WERI-Rb-1 (cell line): ENCODE measurements at regions not wholly inside any gene's neighbourhood (a gene's known extent, or its start where the extent isn't known, plus 50 kb on each side); places are given as distances from the start of the nearest gene placed in this dataset.

ENCODE experiments used
- DNase-seq: peaks from one replicate; pipeline ENCODE4 v3.0.0-alpha.2; 2020
- H3K27ac ChIP-seq: fragments of 250-450 bp; sonication (Bioruptor Pico); 2 replicates; pipeline ENCODE4 v1.5.1; 2020; ENCODE audit warnings: mild to moderate bottlenecking, moderate library complexity
- H3K27me3 ChIP-seq: fragments of 250-450 bp; sonication (Bioruptor Pico); 2 replicates; pipeline ENCODE4 v1.5.1; 2021; ENCODE audit warnings: mild to moderate bottlenecking, low read depth, moderate library complexity; ENCODE audit not compliant: insufficient read depth, severe bottlenecking
- H3K36me3 ChIP-seq: fragments of 250-450 bp; sonication (Bioruptor Pico); 2 replicates; pipeline ENCODE4 v1.5.1; 2020; ENCODE audit warnings: mild to moderate bottlenecking, moderate library complexity
- H3K4me3 ChIP-seq: 2 replicates; pipeline ENCODE4 v1.5.1; 2011; ENCODE audit warnings: low read depth, mild to moderate bottlenecking, control low read depth, low read length
- H3K9me3 ChIP-seq: fragments of 250-450 bp; sonication (Bioruptor Pico); 2 replicates; pipeline ENCODE4 v1.5.1; 2021; ENCODE audit warnings: mild to moderate bottlenecking, moderate library complexity; ENCODE audit not compliant: severe bottlenecking
- TF ChIP-seq, protein P1 (sequence below): IDR thresholded peaks from 2 replicates; pipeline ENCODE4 v1.5.1; 2011; ENCODE audit warnings: low read depth, mild to moderate bottlenecking, control low read depth, inconsistent platforms, low read length

DNA sequence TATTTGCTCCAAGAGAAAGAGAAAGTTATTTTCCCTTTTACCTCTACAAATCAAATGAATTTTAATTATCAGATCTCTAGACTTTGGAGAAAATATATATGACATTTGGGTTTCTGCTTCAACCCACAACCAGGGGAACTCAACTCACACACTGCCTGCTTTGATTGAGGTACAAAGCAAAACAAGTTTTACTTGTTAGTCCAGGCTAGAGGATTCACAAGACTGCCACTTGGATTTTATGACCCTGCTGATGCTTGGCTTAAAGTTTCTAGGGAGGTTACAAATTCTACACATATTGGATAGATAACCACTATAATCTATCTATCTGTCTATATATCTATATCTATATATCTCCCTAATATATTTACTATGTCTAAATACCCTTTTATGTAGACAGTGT lies 467.3 kb upstream of the RGS18 start:
- TF ChIP-seq, protein P1, sequence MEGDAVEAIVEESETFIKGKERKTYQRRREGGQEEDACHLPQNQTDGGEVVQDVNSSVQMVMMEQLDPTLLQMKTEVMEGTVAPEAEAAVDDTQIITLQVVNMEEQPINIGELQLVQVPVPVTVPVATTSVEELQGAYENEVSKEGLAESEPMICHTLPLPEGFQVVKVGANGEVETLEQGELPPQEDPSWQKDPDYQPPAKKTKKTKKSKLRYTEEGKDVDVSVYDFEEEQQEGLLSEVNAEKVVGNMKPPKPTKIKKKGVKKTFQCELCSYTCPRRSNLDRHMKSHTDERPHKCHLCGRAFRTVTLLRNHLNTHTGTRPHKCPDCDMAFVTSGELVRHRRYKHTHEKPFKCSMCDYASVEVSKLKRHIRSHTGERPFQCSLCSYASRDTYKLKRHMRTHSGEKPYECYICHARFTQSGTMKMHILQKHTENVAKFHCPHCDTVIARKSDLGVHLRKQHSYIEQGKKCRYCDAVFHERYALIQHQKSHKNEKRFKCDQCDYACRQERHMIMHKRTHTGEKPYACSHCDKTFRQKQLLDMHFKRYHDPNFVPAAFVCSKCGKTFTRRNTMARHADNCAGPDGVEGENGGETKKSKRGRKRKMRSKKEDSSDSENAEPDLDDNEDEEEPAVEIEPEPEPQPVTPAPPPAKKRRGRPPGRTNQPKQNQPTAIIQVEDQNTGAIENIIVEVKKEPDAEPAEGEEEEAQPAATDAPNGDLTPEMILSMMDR, result no peak
- Histone ChIP-seq H3K27ac (no peak overlapping the region), H3K4me3 (no peak overlapping the region), H3K27me3 (no peaks in the 10 kb centered on the region), H3K9me3 (no peaks in the 10 kb centered on the region), H3K36me3 (no peaks in the 10 kb centered on the region)
- no peak for DNase-seq

DNA sequence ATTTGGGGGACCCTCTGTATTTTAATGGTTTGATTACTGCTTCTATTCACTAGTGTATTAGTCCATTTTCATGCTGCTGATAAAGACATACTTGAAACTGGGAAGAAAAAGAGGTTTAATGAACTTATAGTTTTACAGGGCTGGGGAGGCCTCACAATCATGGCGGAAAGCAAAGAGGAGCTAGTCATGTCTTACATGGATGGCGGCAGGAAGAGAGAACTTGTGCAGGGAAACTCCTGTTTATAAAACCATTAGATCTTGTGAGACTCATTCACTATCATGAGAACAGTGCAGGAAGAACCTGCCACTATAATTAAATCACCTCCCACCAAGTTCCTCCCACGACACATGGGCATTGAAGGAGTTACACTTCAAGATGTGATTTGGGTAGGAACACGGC lies 464.5 kb upstream of the RGS18 start:
- Histone ChIP-seq H3K27me3 (no peaks in the 10 kb centered on the region), H3K36me3 (no peaks in the 10 kb centered on the region), H3K4me3 (no peak overlapping the region), H3K9me3 (no peaks in the 10 kb centered on the region), H3K27ac (no peak overlapping the region)
- TF ChIP-seq, protein P1, result no peak
- no peak for DNase-seq

DNA sequence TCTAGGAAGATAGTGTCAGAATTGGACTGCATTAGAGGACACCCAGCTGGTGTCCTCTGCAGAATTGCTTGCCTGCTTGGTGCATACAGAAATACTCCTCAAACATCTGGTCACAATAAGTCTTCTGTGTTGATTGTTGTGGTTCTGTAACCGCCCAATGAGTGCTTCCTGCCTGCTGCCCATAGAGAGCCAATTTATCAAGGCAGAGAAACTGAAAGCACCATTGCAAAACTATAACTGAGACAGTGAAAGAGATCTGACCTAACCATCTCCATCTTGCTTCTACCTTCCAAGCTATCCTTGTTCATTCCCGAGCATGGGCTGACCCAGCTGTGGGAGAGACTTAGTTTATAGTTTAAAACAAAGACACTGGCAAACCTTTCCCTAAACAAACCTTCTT lies 462.4 kb upstream of the RGS18 start:
- Histone ChIP-seq H3K4me3 (no peak overlapping the region), H3K27ac (no peak overlapping the region), H3K9me3 (no peaks in the 10 kb centered on the region), H3K27me3 (no peaks in the 10 kb centered on the region), H3K36me3 (no peaks in the 10 kb centered on the region)
- TF ChIP-seq, protein P1, result no peak
- no peak for DNase-seq

DNA sequence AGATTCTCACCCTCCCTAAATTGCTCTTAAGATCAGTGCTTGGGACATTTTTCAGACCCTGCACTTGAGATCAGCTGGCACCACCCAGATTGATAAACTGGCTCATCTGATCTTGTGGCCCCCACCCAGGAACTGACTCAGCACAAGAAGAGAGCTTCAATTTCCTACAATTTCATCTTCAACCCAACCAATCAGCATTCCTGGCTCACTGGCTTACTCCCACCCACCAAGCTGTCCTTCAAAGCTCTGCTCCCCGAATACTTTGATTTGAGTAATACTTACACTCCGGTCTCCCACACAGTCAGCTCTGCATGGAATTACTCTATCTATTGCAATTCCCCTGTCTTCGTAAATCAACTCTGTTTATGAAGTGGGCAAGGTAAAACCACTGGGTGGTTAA lies 461.9 kb upstream of the RGS18 start:
- no peak for DNase-seq
- TF ChIP-seq, protein P1, result no peak

DNA sequence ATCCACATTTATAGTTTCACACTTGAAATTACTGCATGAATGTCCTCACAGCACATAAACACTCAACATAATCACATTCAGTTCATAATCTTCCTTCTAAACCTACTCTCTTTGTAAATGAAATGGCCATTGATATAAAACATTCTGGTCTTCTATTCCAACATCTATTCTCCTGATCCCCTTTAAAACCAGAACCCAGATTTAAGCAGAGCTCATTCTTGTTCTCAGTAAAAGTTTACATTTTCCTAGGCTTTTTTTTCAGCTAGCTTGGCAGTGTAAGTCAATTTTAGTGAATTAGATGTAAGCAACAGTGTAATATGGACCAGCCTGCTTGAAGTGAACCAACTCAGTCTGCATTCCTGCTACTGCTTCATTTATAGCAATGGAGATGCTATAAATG lies 460.7 kb upstream of the RGS18 start:
- no peaks in the 10 kb centered on the region for H3K9me3 ChIP-seq
- DNase-seq, result no peak
- H3K36me3 ChIP-seq, result no peaks in the 10 kb centered on the region
- TF ChIP-seq, protein P1, result no peak
- H3K27ac ChIP-seq, result no peak overlapping the region
- no peak overlapping the region for H3K4me3 ChIP-seq
- H3K27me3 ChIP-seq, result no peaks in the 10 kb centered on the region

More for the DNA sequence above, 461.9 kb upstream of the RGS18 start:
- no peak overlapping the region for H3K27ac ChIP-seq
- H3K4me3 ChIP-seq, result no peak overlapping the region
- H3K36me3 ChIP-seq, result no peaks in the 10 kb centered on the region
- H3K27me3 ChIP-seq, result no peaks in the 10 kb centered on the region
- H3K9me3 ChIP-seq, result no peaks in the 10 kb centered on the region

DNA sequence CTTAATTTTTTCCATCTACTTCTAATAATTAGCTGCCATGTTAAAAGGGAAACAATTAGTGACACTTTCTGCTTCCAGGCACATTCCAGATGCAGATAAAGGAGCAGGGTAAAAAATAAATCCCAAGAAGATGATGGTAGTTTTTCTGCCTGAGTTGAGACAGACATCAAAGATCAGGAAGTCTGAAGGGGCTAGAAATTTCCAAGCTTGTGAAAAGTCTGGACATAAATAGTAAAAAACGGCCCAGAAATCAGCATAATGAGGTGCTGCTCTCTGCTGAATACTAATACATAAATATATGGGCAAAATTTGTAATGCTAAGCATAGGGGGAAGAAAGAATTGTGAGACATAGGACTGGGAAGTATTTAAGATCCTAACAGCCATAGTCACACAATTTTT lies 460.0 kb upstream of the RGS18 start:
- Histone ChIP-seq H3K4me3 (no peak overlapping the region), H3K27ac (no peak overlapping the region), H3K27me3 (no peaks in the 10 kb centered on the region), H3K9me3 (no peaks in the 10 kb centered on the region), H3K36me3 (no peaks in the 10 kb centered on the region)
- DNase-seq, result no peak
- TF ChIP-seq, protein P1, result no peak
